OCI-LY3 (cell line): ENCODE measurements at regions not wholly inside any gene's neighbourhood (a gene's known extent, or its start where the extent isn't known, plus 50 kb on each side); places are given as distances from the start of the nearest gene placed in this dataset.

Experiments
- EZH2phosphoT487 ChIP-seq: fragments of 200-600 bp; shearing (Covaris generic); IDR thresholded peaks from 2 replicates; pipeline ENCODE4 v1.6.1; 2018; ENCODE audit warnings: antibody characterized with exemption, mixed run types, low read depth
- TF ChIP-seq, protein P1 (sequence below): fragments of 200-600, 300-600 bp; sonication (generic); IDR thresholded peaks from 2 replicates; pipeline ENCODE4 v1.5.1; 2014; ENCODE audit warnings: antibody characterized with exemption, low read length, low read depth

DNA sequence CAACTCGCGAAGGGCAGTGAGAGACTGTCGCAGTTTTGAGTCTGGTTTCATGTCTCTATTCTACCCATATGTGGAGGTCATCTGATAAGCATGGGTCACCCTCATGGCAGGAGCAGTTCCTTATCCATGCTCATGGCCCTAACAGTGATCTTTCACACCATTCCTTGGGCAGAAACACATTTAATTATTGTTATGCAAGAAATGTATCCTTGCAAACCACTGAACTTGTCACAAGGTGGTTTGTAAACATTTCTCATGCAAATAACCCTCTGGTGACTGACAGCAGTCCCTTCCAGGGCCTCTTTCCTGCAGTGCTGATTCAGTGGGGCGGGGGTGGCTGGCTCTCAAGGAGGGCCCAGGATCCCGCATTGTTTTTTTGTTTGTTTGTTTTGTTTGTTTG, 421.4 kb upstream of the RUNX1 start:
- TF ChIP-seq, protein P1, sequence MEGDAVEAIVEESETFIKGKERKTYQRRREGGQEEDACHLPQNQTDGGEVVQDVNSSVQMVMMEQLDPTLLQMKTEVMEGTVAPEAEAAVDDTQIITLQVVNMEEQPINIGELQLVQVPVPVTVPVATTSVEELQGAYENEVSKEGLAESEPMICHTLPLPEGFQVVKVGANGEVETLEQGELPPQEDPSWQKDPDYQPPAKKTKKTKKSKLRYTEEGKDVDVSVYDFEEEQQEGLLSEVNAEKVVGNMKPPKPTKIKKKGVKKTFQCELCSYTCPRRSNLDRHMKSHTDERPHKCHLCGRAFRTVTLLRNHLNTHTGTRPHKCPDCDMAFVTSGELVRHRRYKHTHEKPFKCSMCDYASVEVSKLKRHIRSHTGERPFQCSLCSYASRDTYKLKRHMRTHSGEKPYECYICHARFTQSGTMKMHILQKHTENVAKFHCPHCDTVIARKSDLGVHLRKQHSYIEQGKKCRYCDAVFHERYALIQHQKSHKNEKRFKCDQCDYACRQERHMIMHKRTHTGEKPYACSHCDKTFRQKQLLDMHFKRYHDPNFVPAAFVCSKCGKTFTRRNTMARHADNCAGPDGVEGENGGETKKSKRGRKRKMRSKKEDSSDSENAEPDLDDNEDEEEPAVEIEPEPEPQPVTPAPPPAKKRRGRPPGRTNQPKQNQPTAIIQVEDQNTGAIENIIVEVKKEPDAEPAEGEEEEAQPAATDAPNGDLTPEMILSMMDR: no peak
- no peak for TF ChIP-seq EZH2phosphoT487
